GM13976 (cell line): ENCODE measurements at regions not wholly inside any gene's neighbourhood (a gene's known extent, or its start where the extent isn't known, plus 50 kb on each side); places are given as distances from the start of the nearest gene placed in this dataset.

Experiments used
- DNase-seq: peaks from one replicate; pipeline ENCODE4 v3.0.0; 2012; ENCODE audit warnings: low spot score
- CTCF ChIP-seq: IDR thresholded peaks from 2 replicates; pipeline ENCODE4 v1.5.1; 2012; ENCODE audit warnings: borderline replicate concordance, mild to moderate bottlenecking; ENCODE audit not compliant: insufficient read depth; ENCODE audit errors: extremely low read depth, missing control alignments, control extremely low read depth
- in situ Hi-C: fragments of 300-500 bp; cut with MboI; formaldehyde crosslinking; loops from one replicate; pipeline ENCODE4 v1.12.0; 2022; ENCODE audit warnings: low sequenced_read_pairs, mixed read lengths, inconsistent platforms; ENCODE audit not compliant: unreplicated experiment

GRCh38 chr1:14369526-14370213 lies 228.8 kb upstream of the KAZN start:
- DNase-seq: no peak
- TF ChIP-seq CTCF: no peak
- in situ Hi-C loops: no loop called here

GRCh38 chr1:14371771-14372497 lies 226.6 kb upstream of the KAZN start:
- in situ Hi-C loops: no loop called here
- no peak for DNase-seq

GRCh38 chr1:14372526-14372925 lies 226.0 kb upstream of the KAZN start:
- in situ Hi-C loops: no loop called here
- no peak for TF ChIP-seq CTCF

More at GRCh38 chr1:14371771-14372497, 226.6 kb upstream of the KAZN start:
- TF ChIP-seq CTCF: no peak

GRCh38 chr1:14373081-14373758 lies 225.3 kb upstream of the KAZN start:
- in situ Hi-C loops: no loop called here
- TF ChIP-seq CTCF: no peak
- DNase-seq: no peak

More at GRCh38 chr1:14372526-14372925, 226.0 kb upstream of the KAZN start:
- no peak for DNase-seq

GRCh38 chr1:14375226-14375625 lies 223.3 kb upstream of the KAZN start:
- in situ Hi-C loops: no loop called here
- TF ChIP-seq CTCF: no peak
- no peak for DNase-seq

GRCh38 chr1:14377386-14377785 lies 221.1 kb upstream of the KAZN start:
- TF ChIP-seq CTCF: no peak
- no peak for DNase-seq
- in situ Hi-C loops: no loop called here
